ENCODE measurements at regions not wholly inside any gene's neighbourhood (a gene's known extent, or its start where the extent isn't known, plus 50 kb on each side); places are given as distances from the start of the nearest gene placed in this dataset.

DNA sequence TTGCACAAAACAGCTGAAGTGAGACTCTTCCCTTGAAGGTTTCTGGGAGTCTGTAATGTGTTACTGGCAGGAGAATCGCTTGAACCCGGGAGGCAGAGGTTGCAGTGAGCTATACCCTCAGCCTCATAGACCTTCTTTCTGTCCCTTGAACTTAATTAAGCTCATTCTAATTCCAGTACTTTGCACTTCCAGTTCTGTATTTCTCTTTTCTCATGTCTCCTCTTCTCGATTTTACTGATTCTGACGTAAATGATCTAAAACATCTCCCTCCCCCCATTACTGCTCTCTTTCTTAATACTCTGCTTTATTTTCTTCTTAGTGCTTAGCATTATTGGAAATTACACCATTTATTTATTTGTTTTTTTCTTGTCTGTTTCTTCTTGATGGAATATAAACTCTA, 165.4 kb upstream of the P2RY1 start:
- Histone ChIP-seq H4K20me1 (ENCODE audit: control insufficient read depth, insufficient read depth) (no peaks in the 10 kb centered on the region), H3K4me3 (no peak overlapping the region), H3K4me2 (ENCODE audit: control insufficient read depth, insufficient read depth) (no peak overlapping the region), H3K36me3 (ENCODE audit: control insufficient read depth in 2 of 2, insufficient read depth in 2 of 2, low read length in 1 of 2) (no peaks in the 10 kb centered on the region), H3K9ac (ENCODE audit: control insufficient read depth, insufficient read depth, low read length) (no peak overlapping the region), H3K27ac (ENCODE audit: control insufficient read depth, insufficient read depth) (no peak overlapping the region), H3K79me2 (ENCODE audit: control insufficient read depth, insufficient read depth, low read length) (no peaks in the 10 kb centered on the region), H2AFZ (ENCODE audit: control insufficient read depth, low read depth, low read length) (no peak overlapping the region), H3K27me3 (replicated peaks in 1 of 2; ENCODE audit: control insufficient read depth in 2 of 2, insufficient read depth in 2 of 2, low read length in 1 of 2) (no peaks in the 10 kb centered on the region), H3K9me3 (replicated peaks; ENCODE audit: control insufficient read depth, insufficient read depth, low read length) (no peaks in the 10 kb centered on the region; the same call in 2 of the 3 replicates), H3K4me1 (ENCODE audit: control insufficient read depth, insufficient read depth, low read length) (no peaks in the 10 kb centered on the region)
- 14% methylated on average over 4 of the region's 4 CpGs for WGBS (ENCODE audit: insufficient coverage, insufficient replicate concordance, low lambda C conversion rate, missing lambda C conversion rate)
- in situ Hi-C loops (cut with MboI) (no loop called here), intact Hi-C loops (cut with micrococcal nuclease; ENCODE audit: unreplicated experiment) (no loop called here)
- BruUV-seq (replicated peaks), result no TSS peak
- no peak for FAIRE-seq
- ChIA-PET CTCF (no interaction called here), RAD21 (ENCODE audit: unreplicated experiment) (no interaction called here), POLR2A (no interaction called here), SMC1A (ENCODE audit: uncharacterized antibody, unreplicated experiment) (no interaction called here)
- no peak for DNase-seq (ENCODE audit: low read depth, low spot score)
- TF ChIP-seq TCF12 (IDR thresholded peaks at IDR 0.05; ENCODE audit: low read depth, low read length), result no peak
- no peak for TF ChIP-seq NR2F1 (conservative IDR thresholded peaks at IDR 0.05)
- TF ChIP-seq POLR2AphosphoS5 (IDR thresholded peaks at IDR 0.05; ENCODE audit: low read length), result no peak
- peak; percentile 65 for TF ChIP-seq JUNB (IDR thresholded peaks at IDR 0.05)
- TF ChIP-seq SPI1 (IDR thresholded peaks at IDR 0.05; ENCODE audit: borderline replicate concordance, insufficient read depth, low read depth, low read length), result peak; percentile 45; the same call in 1 of the 2 replicates
- no peak for TF ChIP-seq BACH1 (IDR thresholded peaks at IDR 0.05; ENCODE audit: borderline replicate concordance)
- TF ChIP-seq CREB1 (IDR thresholded peaks at IDR 0.05; ENCODE audit: low read depth), result 0 out of 2 replicates have a peak, but pooled peaks have one; percentile 19
- TF ChIP-seq ATF7 (IDR thresholded peaks at IDR 0.05; ENCODE audit: low read depth), result no peak
- peak; percentile 42; the same call in 1 of the 2 replicates for TF ChIP-seq MTA2 (IDR thresholded peaks at IDR 0.05; ENCODE audit: low read depth)
- TF ChIP-seq CREM (IDR thresholded peaks at IDR 0.05; ENCODE audit: low read depth), result peak; percentile 56
- peak; percentile 60 for ATAC-seq
